ENCODE measurements at regions not wholly inside any gene's neighbourhood (a gene's known extent, or its start where the extent isn't known, plus 50 kb on each side); places are given as distances from the start of the nearest gene placed in this dataset.

GRCh38 chr3:110253794-110254193, 817.8 kb upstream of the NECTIN3 start:
- Mint-ChIP-seq H3K27ac (no peak overlapping the region), H3K27me3 (ENCODE audit: insufficient read depth) (no peaks in the 10 kb centered on the region), H3K36me3 (ENCODE audit: low read depth) (no peaks in the 10 kb centered on the region), H3K9me3 (no peaks in the 10 kb centered on the region), H3K4me1 (ENCODE audit: low read depth) (peaks cover 5% of the 10 kb centered on the region), H3K4me3 (no peak overlapping the region)
- TF ChIP-seq, protein P1, sequence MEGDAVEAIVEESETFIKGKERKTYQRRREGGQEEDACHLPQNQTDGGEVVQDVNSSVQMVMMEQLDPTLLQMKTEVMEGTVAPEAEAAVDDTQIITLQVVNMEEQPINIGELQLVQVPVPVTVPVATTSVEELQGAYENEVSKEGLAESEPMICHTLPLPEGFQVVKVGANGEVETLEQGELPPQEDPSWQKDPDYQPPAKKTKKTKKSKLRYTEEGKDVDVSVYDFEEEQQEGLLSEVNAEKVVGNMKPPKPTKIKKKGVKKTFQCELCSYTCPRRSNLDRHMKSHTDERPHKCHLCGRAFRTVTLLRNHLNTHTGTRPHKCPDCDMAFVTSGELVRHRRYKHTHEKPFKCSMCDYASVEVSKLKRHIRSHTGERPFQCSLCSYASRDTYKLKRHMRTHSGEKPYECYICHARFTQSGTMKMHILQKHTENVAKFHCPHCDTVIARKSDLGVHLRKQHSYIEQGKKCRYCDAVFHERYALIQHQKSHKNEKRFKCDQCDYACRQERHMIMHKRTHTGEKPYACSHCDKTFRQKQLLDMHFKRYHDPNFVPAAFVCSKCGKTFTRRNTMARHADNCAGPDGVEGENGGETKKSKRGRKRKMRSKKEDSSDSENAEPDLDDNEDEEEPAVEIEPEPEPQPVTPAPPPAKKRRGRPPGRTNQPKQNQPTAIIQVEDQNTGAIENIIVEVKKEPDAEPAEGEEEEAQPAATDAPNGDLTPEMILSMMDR (IDR thresholded peaks at IDR 0.05) = no peak
- DNase-seq = no peak

DNA sequence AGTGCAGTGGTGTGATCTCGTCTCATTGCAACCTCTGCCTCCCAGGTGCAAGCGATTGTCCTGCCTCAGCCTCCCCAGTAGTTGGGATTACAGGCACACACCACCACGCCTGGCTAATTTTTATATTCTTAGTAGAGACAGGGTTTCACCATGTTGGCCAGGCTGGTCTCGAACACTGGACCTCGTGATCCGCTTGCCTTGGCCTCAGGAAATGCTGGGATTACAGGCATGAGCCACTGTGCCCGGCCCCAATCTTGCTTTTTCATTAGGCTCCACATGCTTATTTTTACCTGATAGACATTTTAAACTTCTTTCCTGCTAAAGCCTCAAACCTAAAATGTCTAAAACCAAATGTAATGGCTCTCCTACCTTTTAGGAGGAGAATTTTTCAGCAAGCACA, 817.0 kb upstream of the NECTIN3 start:
- H3K27me3 Mint-ChIP-seq (ENCODE audit: insufficient read depth) = no peaks in the 10 kb centered on the region
- TF ChIP-seq, protein P1 (IDR thresholded peaks at IDR 0.05) = no peak
- peaks cover 4% of the 10 kb centered on the region; the same call in 1 of the 2 replicates for H3K4me1 Mint-ChIP-seq (ENCODE audit: low read depth)
- no peak for DNase-seq
- no peak overlapping the region for H3K4me3 Mint-ChIP-seq
- H3K27ac Mint-ChIP-seq = no peak overlapping the region
- no peaks in the 10 kb centered on the region for H3K36me3 Mint-ChIP-seq (ENCODE audit: low read depth)
- H3K9me3 Mint-ChIP-seq = no peaks in the 10 kb centered on the region

DNA sequence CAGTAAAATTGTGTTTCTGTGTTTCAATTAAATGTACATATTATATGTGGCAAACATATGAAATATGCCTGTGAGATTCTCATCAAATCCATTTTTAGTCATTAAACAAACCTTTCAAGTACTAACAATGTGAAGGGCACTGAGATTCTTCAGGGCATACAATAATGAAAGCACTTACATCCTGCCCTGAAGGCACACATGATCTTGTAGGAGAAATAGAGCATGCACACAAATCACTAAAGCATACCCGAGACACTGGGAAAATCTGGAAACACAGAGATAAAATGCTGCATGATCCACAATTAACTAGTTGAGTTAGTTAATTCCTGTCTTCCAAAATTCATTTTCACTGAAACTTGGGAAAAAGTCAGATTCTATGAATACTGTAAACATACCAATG, 810.5 kb upstream of the NECTIN3 start:
- DNase-seq = no peak
- peaks cover 8% of the 10 kb centered on the region; the same call in 1 of the 2 replicates for H3K4me1 Mint-ChIP-seq (ENCODE audit: low read depth)
- no peaks in the 10 kb centered on the region for H3K27me3 Mint-ChIP-seq (ENCODE audit: insufficient read depth)
- H3K4me3 Mint-ChIP-seq = no peak overlapping the region
- H3K36me3 Mint-ChIP-seq (ENCODE audit: low read depth) = no peaks in the 10 kb centered on the region
- H3K9me3 Mint-ChIP-seq = no peaks in the 10 kb centered on the region
- no peak overlapping the region for H3K27ac Mint-ChIP-seq
- TF ChIP-seq, protein P1 (IDR thresholded peaks at IDR 0.05) = no peak

DNA sequence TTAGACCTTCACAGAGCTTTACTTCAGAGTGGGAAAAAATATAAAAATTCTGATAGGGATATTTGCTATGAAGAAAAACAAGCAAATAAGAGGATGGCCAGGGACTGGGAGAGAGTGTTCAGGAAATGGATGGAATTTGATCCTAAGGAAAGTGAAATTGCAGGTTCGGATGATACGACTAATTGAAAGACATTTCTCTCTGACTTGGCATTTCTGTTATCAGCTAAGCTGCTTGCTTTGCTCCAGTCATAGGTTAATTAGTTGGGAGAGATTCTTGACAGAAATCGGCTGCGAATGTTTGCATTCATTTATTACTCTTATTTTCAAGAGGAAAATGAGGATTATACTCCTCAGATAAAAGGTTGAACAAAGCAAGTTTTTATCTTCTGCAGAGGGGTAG, 808.7 kb upstream of the NECTIN3 start:
- Mint-ChIP-seq H3K4me3 (no peak overlapping the region), H3K27ac (no peak overlapping the region), H3K9me3 (no peaks in the 10 kb centered on the region), H3K36me3 (ENCODE audit: low read depth) (no peaks in the 10 kb centered on the region), H3K4me1 (ENCODE audit: low read depth) (peaks cover 8% of the 10 kb centered on the region; the same call in 1 of the 2 replicates), H3K27me3 (ENCODE audit: insufficient read depth) (no peaks in the 10 kb centered on the region)
- TF ChIP-seq, protein P1 (IDR thresholded peaks at IDR 0.05) = no peak
- no peak for DNase-seq

DNA sequence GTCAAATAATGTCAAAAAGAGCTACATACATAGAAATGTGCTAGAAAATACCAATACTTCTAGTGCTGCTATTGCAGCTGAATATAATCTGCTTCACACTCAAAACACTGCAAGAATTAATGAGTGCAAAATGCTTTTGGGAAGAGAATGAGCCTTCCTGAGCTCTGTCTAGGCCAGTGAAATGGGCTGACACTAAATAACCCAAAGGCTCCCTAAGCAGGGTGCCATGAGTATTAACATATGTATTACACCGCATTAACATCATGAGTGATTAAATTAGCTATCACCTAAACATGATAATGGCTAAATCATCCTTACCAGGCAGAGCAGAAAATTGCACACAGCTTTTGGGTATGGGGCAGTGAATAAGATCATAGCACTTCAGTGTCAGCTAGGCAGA, 806.3 kb upstream of the NECTIN3 start:
- Mint-ChIP-seq H3K27me3 (ENCODE audit: insufficient read depth) (no peaks in the 10 kb centered on the region), H3K4me3 (no peak overlapping the region), H3K36me3 (ENCODE audit: low read depth) (no peaks in the 10 kb centered on the region), H3K9me3 (no peaks in the 10 kb centered on the region), H3K4me1 (ENCODE audit: low read depth) (no peaks in the 10 kb centered on the region), H3K27ac (no peak overlapping the region)
- DNase-seq = no peak
- TF ChIP-seq, protein P1 (IDR thresholded peaks at IDR 0.05) = no peak

DNA sequence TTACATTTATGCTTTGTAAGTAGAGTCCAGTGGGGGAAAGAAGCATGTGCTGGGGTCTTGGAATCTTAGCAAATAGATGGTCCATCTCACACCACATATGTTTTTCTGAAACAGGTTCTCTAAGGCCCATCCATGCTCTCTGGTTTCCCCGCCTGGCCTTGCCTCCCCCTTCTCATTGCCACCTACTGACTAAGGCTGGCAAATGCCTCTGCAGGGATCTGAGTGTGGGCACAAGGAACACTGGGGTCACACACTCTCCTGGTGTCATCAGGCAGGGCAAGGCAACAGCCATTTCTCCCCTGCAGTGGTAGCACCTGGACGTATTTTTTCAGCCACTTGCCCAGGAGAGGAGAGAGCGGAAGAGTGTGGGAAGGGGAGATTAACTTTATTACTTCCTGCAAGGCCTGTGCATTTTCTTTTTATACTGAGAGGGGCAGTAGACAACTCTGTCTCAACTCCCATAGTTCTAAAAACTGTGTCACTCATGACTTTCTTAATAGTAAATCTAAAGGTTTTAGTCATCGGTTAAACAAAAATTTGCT, 804.2 kb upstream of the NECTIN3 start:
- Mint-ChIP-seq H3K4me3 (no peak overlapping the region), H3K36me3 (ENCODE audit: low read depth) (no peaks in the 10 kb centered on the region), H3K4me1 (ENCODE audit: low read depth) (no peaks in the 10 kb centered on the region), H3K27me3 (ENCODE audit: insufficient read depth) (no peaks in the 10 kb centered on the region), H3K27ac (no peak overlapping the region), H3K9me3 (no peaks in the 10 kb centered on the region)
- DNase-seq = no peak
- TF ChIP-seq, protein P1 (IDR thresholded peaks at IDR 0.05) = no peak

Measured in HFFc6 (cell line).